BLaER1 (cell line): ENCODE measurements at regions not wholly inside any gene's neighbourhood (a gene's known extent, or its start where the extent isn't known, plus 50 kb on each side); places are given as distances from the start of the nearest gene placed in this dataset.

Experiments used
- H3K27ac ChIP-seq: shearing (Covaris generic); formaldehyde crosslinking; 2 replicates; pipeline ENCODE4 v1.8.1; 2022
- H3K27me3 ChIP-seq: shearing (Covaris generic); formaldehyde crosslinking; 2 replicates; pipeline ENCODE4 v1.8.1; 2022
- H3K36me3 ChIP-seq: shearing (Covaris generic); formaldehyde crosslinking; 2 replicates; pipeline ENCODE4 v1.8.1; 2022
- H3K4me1 ChIP-seq: shearing (Covaris generic); formaldehyde crosslinking; 2 replicates; pipeline ENCODE4 v1.8.1; 2022
- H3K4me2 ChIP-seq: shearing (Covaris generic); formaldehyde crosslinking; 2 replicates; pipeline ENCODE4 v1.8.1; 2022
- H3K4me3 ChIP-seq: shearing (Covaris generic); formaldehyde crosslinking; 2 replicates; pipeline ENCODE4 v1.8.1; 2022
- H3K9ac ChIP-seq: shearing (Covaris generic); formaldehyde crosslinking; 2 replicates; pipeline ENCODE4 v1.8.1; 2022
- H3K9me3 ChIP-seq: shearing (Covaris generic); formaldehyde crosslinking; 2 replicates; pipeline ENCODE4 v1.8.1; 2022
- H4K20me1 ChIP-seq: shearing (Covaris generic); formaldehyde crosslinking; 2 replicates; pipeline ENCODE4 v1.8.1; 2022
- Cebpa-rat ChIP-seq: shearing (Covaris generic); IDR thresholded peaks from 2 replicates; pipeline ENCODE4 v1.8.1; 2022

DNA sequence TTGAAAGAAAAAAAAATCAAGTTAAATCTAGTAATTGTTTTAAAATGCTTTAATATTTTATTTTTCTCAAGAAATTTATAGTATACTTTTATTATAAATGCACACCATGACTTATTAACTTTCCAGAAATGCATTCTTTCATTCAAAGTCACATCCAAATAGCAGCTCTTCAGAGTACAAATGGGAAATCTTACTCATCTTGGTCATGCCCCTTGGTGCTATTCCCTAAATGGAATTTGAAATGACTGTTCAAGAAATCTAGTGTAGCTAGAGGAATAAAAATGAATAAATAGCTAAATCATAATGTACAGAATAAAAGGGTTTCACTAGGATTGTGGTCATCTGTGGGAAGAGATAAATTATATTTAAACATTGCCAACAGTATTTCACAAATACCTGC lies 1139.7 kb downstream of the PCDH18 start:
- H4K20me1 ChIP-seq: no peaks in the 10 kb centered on the region
- peaks cover 9% of the 10 kb centered on the region for H3K9me3 ChIP-seq
- no peak overlapping the region for H3K4me3 ChIP-seq
- H3K9ac ChIP-seq: no peak overlapping the region
- no peak overlapping the region for H3K4me2 ChIP-seq
- H3K4me1 ChIP-seq: no peaks in the 10 kb centered on the region
- H3K36me3 ChIP-seq: no peaks in the 10 kb centered on the region
- H3K27me3 ChIP-seq: no peaks in the 10 kb centered on the region
- no peak for TF ChIP-seq Cebpa-rat
- H3K27ac ChIP-seq: no peak overlapping the region

DNA sequence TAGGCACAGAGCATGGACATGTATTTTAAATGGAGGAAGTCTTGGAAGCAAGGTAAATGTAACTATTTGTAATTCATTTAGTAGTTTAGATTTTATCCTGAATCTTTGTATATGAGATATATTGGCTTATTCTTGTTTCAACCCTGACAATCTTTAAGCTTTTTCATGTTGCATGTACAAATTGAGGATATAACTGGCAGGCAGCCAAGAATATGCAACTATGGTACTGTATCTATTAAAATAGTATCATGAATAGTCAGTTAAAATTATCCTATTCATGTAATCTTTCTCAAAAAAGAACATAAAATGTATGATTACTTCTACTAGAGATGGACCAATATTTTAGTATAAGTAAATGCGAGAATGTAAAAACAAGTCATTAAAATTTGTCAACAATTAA lies 1141.5 kb downstream of the PCDH18 start:
- H3K27ac ChIP-seq: no peak overlapping the region
- H3K4me1 ChIP-seq: no peaks in the 10 kb centered on the region
- H3K9ac ChIP-seq: no peak overlapping the region
- no peak overlapping the region for H3K4me2 ChIP-seq
- no peaks in the 10 kb centered on the region for H3K27me3 ChIP-seq
- no peaks in the 10 kb centered on the region for H4K20me1 ChIP-seq
- H3K36me3 ChIP-seq: no peaks in the 10 kb centered on the region
- no peak for TF ChIP-seq Cebpa-rat
- peaks cover 3% of the 10 kb centered on the region for H3K9me3 ChIP-seq
- no peak overlapping the region for H3K4me3 ChIP-seq

DNA sequence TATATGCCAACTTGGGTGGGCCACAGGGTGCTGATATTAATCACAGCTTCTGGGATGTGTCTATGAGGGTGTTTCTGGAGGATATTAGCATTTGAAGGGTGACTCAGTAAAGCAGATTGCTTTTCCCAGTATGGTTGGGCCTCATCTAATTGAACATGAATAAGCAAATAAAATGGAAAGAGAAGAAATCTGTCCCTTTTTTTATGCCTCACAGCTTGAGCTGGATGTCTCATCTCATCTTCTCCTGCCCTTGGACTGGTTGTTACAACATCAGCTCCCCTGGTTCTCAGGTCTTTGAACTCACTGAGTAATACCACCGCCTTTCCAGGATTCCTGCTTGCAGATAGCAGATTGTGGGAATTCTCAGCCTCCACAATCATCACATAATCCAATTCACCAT lies 1149.2 kb downstream of the PCDH18 start:
- no peaks in the 10 kb centered on the region for H3K4me1 ChIP-seq
- H3K4me3 ChIP-seq: no peak overlapping the region
- TF ChIP-seq Cebpa-rat: no peak

DNA sequence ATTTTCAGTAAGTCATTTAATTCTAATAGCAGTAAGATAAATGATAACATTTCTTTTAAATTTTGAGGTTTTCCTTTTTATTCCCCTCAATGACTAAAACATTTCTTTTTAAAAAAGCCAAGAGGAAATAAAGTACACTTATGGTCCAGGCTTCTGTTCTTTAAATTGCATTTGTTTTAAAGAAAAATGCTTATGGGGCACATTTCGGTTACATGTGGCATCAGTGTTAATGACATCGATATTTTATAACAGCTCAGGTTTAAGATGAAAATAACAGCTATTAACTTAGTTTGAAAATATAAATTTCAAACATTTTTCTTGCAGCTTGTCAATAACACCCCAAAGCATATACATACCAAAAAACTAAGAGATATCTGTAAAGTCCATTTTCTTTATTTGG lies 1161.1 kb downstream of the PCDH18 start:
- H3K9ac ChIP-seq: no peak overlapping the region
- no peak overlapping the region for H3K27ac ChIP-seq
- no peaks in the 10 kb centered on the region for H3K36me3 ChIP-seq
- H3K27me3 ChIP-seq: no peaks in the 10 kb centered on the region
- H3K4me2 ChIP-seq: no peak overlapping the region
- no peaks in the 10 kb centered on the region for H3K4me1 ChIP-seq
- H4K20me1 ChIP-seq: no peaks in the 10 kb centered on the region
- no peak overlapping the region for H3K4me3 ChIP-seq
- H3K9me3 ChIP-seq: no peaks in the 10 kb centered on the region
- TF ChIP-seq Cebpa-rat: no peak

More for the DNA sequence above, 1149.2 kb downstream of the PCDH18 start:
- Histone ChIP-seq H3K27me3 (no peaks in the 10 kb centered on the region), H4K20me1 (no peaks in the 10 kb centered on the region), H3K4me2 (no peak overlapping the region), H3K27ac (no peak overlapping the region), H3K36me3 (no peaks in the 10 kb centered on the region), H3K9ac (no peak overlapping the region), H3K9me3 (no peaks in the 10 kb centered on the region)

DNA sequence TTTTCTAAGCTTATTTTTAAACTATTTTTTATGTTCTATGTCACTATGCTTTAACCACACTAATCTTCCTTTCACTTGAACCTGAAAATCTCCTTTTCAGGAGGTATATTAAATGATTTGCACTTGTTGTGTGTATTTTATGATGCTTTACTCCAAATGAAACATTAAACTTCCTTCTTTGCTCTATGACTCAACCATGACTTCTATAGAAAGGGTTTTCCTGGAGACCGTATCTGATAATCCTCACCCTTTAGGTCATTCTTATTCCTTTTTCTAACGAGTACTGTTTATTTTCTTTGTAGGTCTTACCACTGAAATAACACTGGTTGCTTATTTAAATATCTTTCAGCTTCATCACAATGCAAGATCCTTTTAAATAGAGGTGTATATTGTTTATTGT lies 1163.2 kb downstream of the PCDH18 start:
- no peak overlapping the region for H3K9ac ChIP-seq
- no peak overlapping the region for H3K4me3 ChIP-seq
- no peaks in the 10 kb centered on the region for H3K4me1 ChIP-seq
- no peak for TF ChIP-seq Cebpa-rat
- H3K4me2 ChIP-seq: no peak overlapping the region
- H3K27me3 ChIP-seq: no peaks in the 10 kb centered on the region
- H3K36me3 ChIP-seq: no peaks in the 10 kb centered on the region
- no peaks in the 10 kb centered on the region for H4K20me1 ChIP-seq
- no peaks in the 10 kb centered on the region for H3K9me3 ChIP-seq
- no peak overlapping the region for H3K27ac ChIP-seq

DNA sequence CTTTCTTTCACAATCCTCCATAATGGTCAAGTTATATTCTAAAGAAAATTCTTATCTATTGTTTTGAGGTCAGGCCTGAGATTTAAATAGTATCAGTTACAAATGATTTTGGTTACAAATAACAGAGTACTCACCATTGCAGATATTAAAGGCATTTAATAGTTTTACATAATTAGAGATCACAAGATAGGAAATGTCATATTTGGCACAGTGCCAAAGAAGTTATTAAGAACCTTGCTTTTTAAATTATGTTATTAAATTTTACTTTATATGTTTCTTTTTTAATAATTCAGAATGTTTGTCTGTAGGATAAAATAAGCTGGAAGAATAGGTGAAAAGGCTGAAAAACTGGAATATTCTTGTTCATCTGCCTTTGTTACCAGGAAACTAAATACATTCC lies 1174.7 kb downstream of the PCDH18 start:
- Histone ChIP-seq H3K27me3 (no peaks in the 10 kb centered on the region), H3K4me1 (no peaks in the 10 kb centered on the region), H3K36me3 (no peaks in the 10 kb centered on the region), H3K4me3 (no peak overlapping the region), H3K27ac (no peak overlapping the region), H4K20me1 (no peaks in the 10 kb centered on the region), H3K9ac (no peak overlapping the region), H3K9me3 (no peaks in the 10 kb centered on the region), H3K4me2 (no peak overlapping the region)
- no peak for TF ChIP-seq Cebpa-rat

DNA sequence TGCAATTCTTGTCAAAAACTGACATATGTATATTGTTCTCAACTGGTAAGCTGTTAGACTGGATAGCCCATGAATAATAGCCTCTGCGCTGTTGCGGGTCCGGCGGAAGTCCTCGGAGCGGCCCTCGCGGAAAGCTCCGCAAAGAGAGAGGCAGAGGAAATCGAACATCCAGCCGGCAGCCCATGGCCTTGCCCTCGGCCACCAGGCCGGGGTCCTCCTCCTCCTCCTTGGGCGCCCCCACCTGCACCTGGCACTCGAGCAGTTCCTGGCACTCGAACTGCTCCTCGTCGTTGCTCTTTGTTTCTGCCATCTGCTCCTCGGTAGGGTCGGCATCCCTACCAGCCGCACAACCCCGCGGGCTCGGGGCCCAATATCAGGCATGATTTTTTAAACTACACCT lies 1176.3 kb downstream of the PCDH18 start:
- Histone ChIP-seq H3K4me1 (no peaks in the 10 kb centered on the region), H4K20me1 (no peaks in the 10 kb centered on the region), H3K27me3 (no peaks in the 10 kb centered on the region), H3K36me3 (no peaks in the 10 kb centered on the region), H3K4me3 (no peak overlapping the region), H3K9ac (no peak overlapping the region), H3K27ac (no peak overlapping the region), H3K9me3 (no peaks in the 10 kb centered on the region), H3K4me2 (no peak overlapping the region)
- TF ChIP-seq Cebpa-rat: no peak

DNA sequence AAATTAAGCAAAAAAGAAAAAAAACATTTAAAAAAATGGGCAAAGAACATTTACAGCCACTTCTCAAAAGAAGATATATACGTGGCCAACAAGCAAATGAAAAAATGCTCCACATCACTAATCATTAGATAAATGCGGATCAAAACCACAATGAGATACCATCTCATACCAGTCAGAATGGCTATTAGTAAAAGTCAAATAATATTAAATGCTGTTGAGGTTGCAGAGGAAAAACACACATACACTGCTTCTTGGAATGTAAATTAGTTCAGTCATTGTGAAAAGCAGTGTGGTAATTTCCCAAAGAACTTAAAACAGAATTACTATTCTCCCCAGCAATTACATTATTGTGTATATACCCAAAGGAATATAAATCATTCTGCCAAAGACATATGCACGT lies 1189.0 kb downstream of the PCDH18 start:
- Histone ChIP-seq H3K9me3 (no peaks in the 10 kb centered on the region), H3K9ac (no peak overlapping the region), H3K27me3 (no peaks in the 10 kb centered on the region), H3K36me3 (no peaks in the 10 kb centered on the region), H3K4me1 (no peaks in the 10 kb centered on the region), H3K27ac (no peak overlapping the region), H3K4me3 (no peak overlapping the region), H4K20me1 (no peaks in the 10 kb centered on the region), H3K4me2 (no peak overlapping the region)
- TF ChIP-seq Cebpa-rat: no peak

DNA sequence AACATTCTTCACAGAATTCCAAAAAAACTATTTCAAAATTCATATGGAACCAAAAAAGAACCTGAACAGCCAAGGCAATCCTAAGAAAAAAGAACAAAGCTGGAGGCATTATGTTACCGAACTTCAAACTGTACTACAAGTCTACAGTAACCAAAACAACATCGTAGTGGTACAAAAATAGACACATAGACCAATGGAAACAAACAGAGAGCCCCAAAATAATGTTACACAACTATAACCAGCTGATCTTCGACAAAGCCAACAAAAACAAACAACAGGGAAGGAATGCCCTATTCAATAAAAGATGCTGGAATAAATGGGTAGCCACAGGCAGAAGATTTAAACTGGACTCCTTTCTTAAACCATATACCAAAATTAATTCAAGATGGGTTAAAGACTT lies 1189.6 kb downstream of the PCDH18 start:
- no peaks in the 10 kb centered on the region for H3K27me3 ChIP-seq
- TF ChIP-seq Cebpa-rat: no peak
- H4K20me1 ChIP-seq: no peaks in the 10 kb centered on the region
- H3K36me3 ChIP-seq: no peaks in the 10 kb centered on the region
- H3K4me1 ChIP-seq: peaks cover under 1% of the 10 kb centered on the region
- no peak overlapping the region for H3K9ac ChIP-seq
- no peak overlapping the region for H3K27ac ChIP-seq
- H3K9me3 ChIP-seq: no peaks in the 10 kb centered on the region
- no peak overlapping the region for H3K4me3 ChIP-seq
- no peak overlapping the region for H3K4me2 ChIP-seq

DNA sequence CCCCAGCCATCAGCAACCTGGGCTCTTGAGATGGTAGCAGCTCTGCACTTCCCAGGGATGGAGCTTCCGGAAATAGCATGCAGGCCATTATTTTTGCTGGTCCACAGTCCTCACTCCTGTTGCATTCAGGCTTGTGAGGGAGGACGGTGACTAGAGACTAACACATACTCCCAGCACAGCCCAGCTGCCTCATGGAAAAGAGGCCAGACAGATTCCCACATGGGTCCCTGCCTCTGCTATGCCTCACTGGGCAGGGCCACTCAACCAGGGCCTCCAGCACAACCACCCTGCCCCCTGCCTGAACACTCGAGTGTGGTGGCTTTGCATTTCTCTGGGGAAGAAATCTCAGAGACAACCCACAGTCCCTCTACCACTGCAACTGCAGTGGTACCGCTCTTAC lies 1195.1 kb downstream of the PCDH18 start:
- H3K27ac ChIP-seq: no peak overlapping the region
- peak overlapping the region; percentile 35; the same call in 1 of the 2 replicates for H3K4me2 ChIP-seq
- no peak overlapping the region for H3K9ac ChIP-seq
- peaks cover 8% of the 10 kb centered on the region for H3K4me1 ChIP-seq
- H3K9me3 ChIP-seq: no peaks in the 10 kb centered on the region
- H4K20me1 ChIP-seq: no peaks in the 10 kb centered on the region
- no peak for TF ChIP-seq Cebpa-rat
- no peaks in the 10 kb centered on the region for H3K36me3 ChIP-seq
- no peak overlapping the region for H3K4me3 ChIP-seq
- no peaks in the 10 kb centered on the region for H3K27me3 ChIP-seq

DNA sequence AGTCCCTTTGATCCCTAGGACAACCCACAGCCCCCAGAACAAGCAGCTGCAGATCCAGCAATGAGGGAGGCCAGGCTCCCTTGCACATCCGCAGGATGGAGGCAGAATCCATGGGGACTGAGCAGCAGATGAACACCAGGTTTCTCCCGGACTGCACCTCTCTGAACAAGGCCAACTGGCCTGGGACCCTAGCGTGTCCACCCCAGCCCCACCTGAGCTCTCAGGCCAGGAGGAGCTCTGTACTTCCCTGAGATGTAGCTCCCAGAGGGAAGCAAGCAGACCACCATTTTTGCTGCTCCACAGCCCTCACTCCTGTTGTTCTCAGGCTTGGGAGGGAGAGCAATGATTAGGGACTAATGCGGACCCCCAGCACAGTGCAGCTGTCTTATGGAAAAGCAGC lies 1195.8 kb downstream of the PCDH18 start:
- Histone ChIP-seq H3K9ac (no peak overlapping the region), H3K4me2 (no peak overlapping the region), H3K27ac (no peak overlapping the region), H3K9me3 (no peaks in the 10 kb centered on the region), H3K27me3 (no peaks in the 10 kb centered on the region), H3K36me3 (no peaks in the 10 kb centered on the region), H4K20me1 (no peaks in the 10 kb centered on the region), H3K4me1 (peaks cover 8% of the 10 kb centered on the region), H3K4me3 (no peak overlapping the region)
- TF ChIP-seq Cebpa-rat: no peak
